Endothelial cell of umbilical vein (primary cell): ENCODE measurements at regions not wholly inside any gene's neighbourhood (a gene's known extent, or its start where the extent isn't known, plus 50 kb on each side); places are given as distances from the start of the nearest gene placed in this dataset.

Experiments used
- BruUV-seq: library from RNA; stranded (reverse); fragments of 400-500 nt; replicated peaks from 2 replicates; lab custom pipeline; 2021; lab: Mats Ljungman, UMichigan
- CTCF ChIA-PET: fragments of 300-600, 350-600 bp; sonication (Branson Sonifier 250); formaldehyde crosslinking; loops from one replicate; lab custom pipeline; 2021; ENCODE audit warnings: antibody characterized with exemption, inconsistent platforms; lab: Charles Lee
- POLR2A ChIA-PET: fragments of 300-600, 350-600 bp; sonication (Branson Sonifier 250); formaldehyde crosslinking; loops from one replicate; lab custom pipeline; 2021; ENCODE audit warnings: antibody characterized with exemption, inconsistent platforms; lab: Charles Lee
- DNase-seq: peaks from one replicate; pipeline ENCODE4 v3.0.0-alpha.2; 2011; ENCODE audit warnings: low read depth, low spot score
- FAIRE-seq: peaks from 2 replicates; lab custom pipeline; 2011; peaks lifted over from hg19 to GRCh38; lab: Jason Lieb, UNC
- H2AFZ ChIP-seq: 2 replicates; pipeline ENCODE4 v1.6.0; 2012; ENCODE audit warnings: low read depth, low read length, control low read depth, inconsistent platforms
- H3K27ac ChIP-seq: 2 replicates; pipeline ENCODE4 v1.5.1; 2011; ENCODE audit warnings: low read depth, mild to moderate bottlenecking, control low read depth, low read length, moderate library complexity; ENCODE audit not compliant: insufficient read depth
- H3K27me3 ChIP-seq, 2 experiments: 2 replicates each; pipeline versions ENCODE4 v1.6.0 to v1.6.1; 2011; ENCODE audit warnings: low read length in 2 of 2, mixed read lengths in 1 of 2; ENCODE audit not compliant: control insufficient read depth in 2 of 2, insufficient read depth in 2 of 2
- H3K36me3 ChIP-seq, 2 experiments: 2 replicates in 1 of 2; 3 replicates in 1 of 2; pipeline ENCODE4 v1.5.1; 2011; ENCODE audit warnings: low read length in 2 of 2, mild to moderate bottlenecking in 1 of 2, moderate library complexity in 1 of 2; ENCODE audit not compliant: control insufficient read depth in 2 of 2, insufficient read depth in 2 of 2; ENCODE audit errors: extremely low read depth in 1 of 2
- H3K4me1 ChIP-seq: 3 replicates; pipeline ENCODE4 v1.5.1; 2011; ENCODE audit warnings: mild to moderate bottlenecking, low read length; ENCODE audit not compliant: control insufficient read depth, insufficient read depth; ENCODE audit errors: extremely low read depth
- H3K4me2 ChIP-seq: 2 replicates; pipeline ENCODE4 v1.6.1; 2011; ENCODE audit warnings: low read length, control low read depth, mixed read lengths; ENCODE audit not compliant: insufficient read depth
- H3K4me3 ChIP-seq, 3 experiments: fragments of 200-600 bp in 1 of 3; sonication (generic), shearing (Covaris generic) in 1 of 3; replicated peaks in 1 of 3; 2 replicates each; pipeline ENCODE4 v1.5.1; 2011 to 2016; ENCODE audit warnings: control low read depth in 3 of 3, low read length in 3 of 3, mild to moderate bottlenecking in 2 of 3, inconsistent platforms in 1 of 3, low read depth in 1 of 3, moderate library complexity in 1 of 3; ENCODE audit not compliant: insufficient read depth in 1 of 3
- H3K79me2 ChIP-seq: 2 replicates; pipeline ENCODE4 v1.6.0; 2012; ENCODE audit warnings: low read length, inconsistent platforms; ENCODE audit not compliant: control insufficient read depth, insufficient read depth
- H3K9ac ChIP-seq: replicated peaks from 2 replicates; pipeline ENCODE3; 2011; ENCODE audit warnings: low read length, control low read depth; ENCODE audit not compliant: insufficient read depth; ENCODE audit errors: extremely low read depth
- H3K9me1 ChIP-seq: replicated peaks from 3 replicates; pipeline ENCODE4 v1.6.0; 2011; ENCODE audit warnings: mild to moderate bottlenecking, low read length; ENCODE audit not compliant: control insufficient read depth, insufficient read depth; ENCODE audit errors: extremely low read depth
- H3K9me3 ChIP-seq: replicated peaks from 2 replicates; pipeline ENCODE4 v1.5.1; 2012; ENCODE audit warnings: low read length, inconsistent platforms; ENCODE audit not compliant: control insufficient read depth, insufficient read depth
- H4K20me1 ChIP-seq: replicated peaks from 2 replicates; pipeline ENCODE3; 2011; ENCODE audit warnings: mild to moderate bottlenecking, low read length; ENCODE audit not compliant: control insufficient read depth, insufficient read depth; ENCODE audit errors: extremely low read depth
- CTCF ChIP-seq, 2 donors: IDR thresholded peaks; 1 replicate in 1 of 2; 2 replicates in 1 of 2; pipeline ENCODE4 v1.5.1; 2011; ENCODE audit warnings: low read length in 2 of 2, mild to moderate bottlenecking in 2 of 2, moderate library complexity in 2 of 2, control low read depth in 1 of 2, inconsistent platforms in 1 of 2, low read depth in 1 of 2; ENCODE audit not compliant: insufficient read depth in 1 of 2; ENCODE audit errors: extremely low read depth in 1 of 2
- EZH2 ChIP-seq: IDR thresholded peaks from 2 replicates; pipeline ENCODE4 v1.6.1; 2012; ENCODE audit warnings: borderline replicate concordance, low read depth, mild to moderate bottlenecking, moderate library complexity, low read length, inconsistent platforms; ENCODE audit not compliant: severe bottlenecking
- FOS ChIP-seq: IDR thresholded peaks from 2 replicates; pipeline ENCODE4 v1.6.1; 2011; ENCODE audit warnings: mild to moderate bottlenecking, low read length, moderate library complexity, borderline replicate concordance; ENCODE audit not compliant: insufficient read depth
- GATA2 ChIP-seq: IDR thresholded peaks from 2 replicates; pipeline ENCODE4 v1.7.0; 2011; ENCODE audit warnings: low read depth, mild to moderate bottlenecking, moderate library complexity, mixed read lengths, low read length; ENCODE audit not compliant: insufficient read length, insufficient read depth
- JUN ChIP-seq: IDR thresholded peaks from 2 replicates; pipeline ENCODE4 v1.6.1; 2011; ENCODE audit warnings: borderline replicate concordance, low read depth; ENCODE audit not compliant: insufficient read length, insufficient read depth
- MAX ChIP-seq: IDR thresholded peaks from 2 replicates; pipeline ENCODE4 v1.6.1; 2011; ENCODE audit not compliant: insufficient read depth, insufficient read length
- MYC ChIP-seq: IDR thresholded peaks from one replicate; pipeline ENCODE4 v1.6.1; 2011; ENCODE audit warnings: mild to moderate bottlenecking, low read depth, low read length
- POLR2A ChIP-seq: IDR thresholded peaks from 2 replicates; pipeline ENCODE4 v1.6.1; 2012; ENCODE audit warnings: low read depth, mild to moderate bottlenecking, control low read depth, low read length
- POLR2AphosphoS5 ChIP-seq: IDR thresholded peaks from 2 replicates; pipeline ENCODE4 v1.6.1; 2012; ENCODE audit warnings: low read depth, mild to moderate bottlenecking, control low read depth, low read length, moderate library complexity; ENCODE audit not compliant: insufficient read depth
- dilution Hi-C: fragments of 300-500 bp; cut with MboI; formaldehyde crosslinking; loops from one replicate; pipeline ENCODE4 v1.15.0; 2019; ENCODE audit warnings: low sequenced_read_pairs; ENCODE audit not compliant: extremely low pct_ligation_motif_present
- intact Hi-C: fragments of 100-400 bp; cut with micrococcal nuclease; formaldehyde crosslinking; loops from one replicate; pipeline ENCODE4 v1.10.0; 2022

GRCh38 chr10:21393931-21394330 lies 131.6 kb downstream of the SKIDA1 start:
- Histone ChIP-seq H3K27me3 (no peaks in the 10 kb centered on the region), H2AFZ (no peak overlapping the region), H3K36me3 (no peaks in the 10 kb centered on the region), H3K9me3 (no peaks in the 10 kb centered on the region), H3K4me2 (no peak overlapping the region), H3K9me1 (no peaks in the 10 kb centered on the region), H3K4me3 (no peak overlapping the region), H3K4me1 (no peaks in the 10 kb centered on the region), H3K79me2 (no peaks in the 10 kb centered on the region), H3K9ac (no peak overlapping the region), H4K20me1 (no peaks in the 10 kb centered on the region), H3K27ac (no peak overlapping the region)
- no peak for DNase-seq
- BruUV-seq, result no TSS peak
- no peak for TF ChIP-seq POLR2A
- no peak for FAIRE-seq
- ChIA-PET POLR2A (no interaction called here), CTCF (no interaction called here)
- dilution Hi-C loops, result no loop called here
- intact Hi-C loops, result no loop called here

- Histone ChIP-seq H2AFZ (no peak overlapping the region), H3K27me3 (no peaks in the 10 kb centered on the region), H3K9me1 (no peaks in the 10 kb centered on the region), H3K9ac (no peak overlapping the region), H3K79me2 (no peaks in the 10 kb centered on the region), H3K36me3 (no peaks in the 10 kb centered on the region), H3K4me2 (no peak overlapping the region), H3K9me3 (no peaks in the 10 kb centered on the region), H4K20me1 (no peaks in the 10 kb centered on the region), H3K4me3 (no peak overlapping the region), H3K27ac (no peak overlapping the region), H3K4me1 (no peaks in the 10 kb centered on the region)
- dilution Hi-C loops (no loop called here), intact Hi-C loops (no loop called here)
- POLR2A ChIA-PET, result no interaction called here
- FAIRE-seq (no peak), DNase-seq (no peak)
- TF ChIP-seq EZH2 (no peak), JUN (no peak), POLR2AphosphoS5 (no peak), CTCF (IDR thresholded peaks at IDR 0.05; ENCODE audit: extremely low read depth in 1 of 2, insufficient read depth in 1 of 2, low read depth in 1 of 2, low read length in 2 of 2) (no peak), POLR2A (no peak), FOS (no peak), GATA2 (no peak), MAX (no peak), MYC (no peak)
- CTCF ChIA-PET, result no interaction called here
- no TSS peak for BruUV-seq
Measured at GRCh38 chr10:21388589-21388988, 136.9 kb downstream of the SKIDA1 start.
